ENCODE measurements at regions not wholly inside any gene's neighbourhood (a gene's known extent, or its start where the extent isn't known, plus 50 kb on each side); places are given as distances from the start of the nearest gene placed in this dataset.

DNA sequence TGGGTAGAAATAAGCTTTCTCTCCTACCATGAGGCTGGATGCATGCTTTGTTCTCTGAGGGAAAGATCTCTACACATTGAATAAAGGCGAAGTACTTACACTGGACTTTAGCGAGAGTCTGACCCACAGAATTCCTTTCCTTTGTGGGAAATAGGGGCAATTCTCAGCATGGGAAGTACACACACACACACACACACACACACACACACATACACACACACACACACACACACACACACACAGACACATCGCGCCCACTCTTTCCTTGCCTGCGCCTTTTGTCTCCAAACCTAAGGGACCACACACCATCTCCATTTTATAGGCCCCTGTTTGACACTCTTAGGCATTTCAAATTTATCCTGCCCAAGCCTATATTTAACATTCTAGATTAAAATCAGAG, 83.8 kb downstream of the LUZP4 start:
- Histone ChIP-seq H3K4me1 (ENCODE audit: insufficient read depth, low read length) (peaks cover 10% of the 10 kb centered on the region), H4K20me1 (ENCODE audit: insufficient read depth, low read length) (no peaks in the 10 kb centered on the region), H3K27me3 (ENCODE audit: insufficient read depth, low read length) (peaks cover 3% of the 10 kb centered on the region), H3K27ac (ENCODE audit: low read depth, low read length) (no peak overlapping the region), H3K4me2 (ENCODE audit: insufficient read depth, low read length) (no peak overlapping the region), H2AFZ (ENCODE audit: low read length) (no peak overlapping the region), H3K9me3 (ENCODE audit: low read depth, low read length) (peaks cover 2% of the 10 kb centered on the region), H3K4me3 (ENCODE audit: insufficient read depth, low read length) (no peak overlapping the region), H3K36me3 (ENCODE audit: insufficient read depth, low read length) (no peaks in the 10 kb centered on the region), H3K79me2 (ENCODE audit: insufficient read depth, low read length) (no peaks in the 10 kb centered on the region)
- DNase-seq (ENCODE audit: insufficient read length, low spot score, missing footprints) = no peak
- TF ChIP-seq, protein P1, sequence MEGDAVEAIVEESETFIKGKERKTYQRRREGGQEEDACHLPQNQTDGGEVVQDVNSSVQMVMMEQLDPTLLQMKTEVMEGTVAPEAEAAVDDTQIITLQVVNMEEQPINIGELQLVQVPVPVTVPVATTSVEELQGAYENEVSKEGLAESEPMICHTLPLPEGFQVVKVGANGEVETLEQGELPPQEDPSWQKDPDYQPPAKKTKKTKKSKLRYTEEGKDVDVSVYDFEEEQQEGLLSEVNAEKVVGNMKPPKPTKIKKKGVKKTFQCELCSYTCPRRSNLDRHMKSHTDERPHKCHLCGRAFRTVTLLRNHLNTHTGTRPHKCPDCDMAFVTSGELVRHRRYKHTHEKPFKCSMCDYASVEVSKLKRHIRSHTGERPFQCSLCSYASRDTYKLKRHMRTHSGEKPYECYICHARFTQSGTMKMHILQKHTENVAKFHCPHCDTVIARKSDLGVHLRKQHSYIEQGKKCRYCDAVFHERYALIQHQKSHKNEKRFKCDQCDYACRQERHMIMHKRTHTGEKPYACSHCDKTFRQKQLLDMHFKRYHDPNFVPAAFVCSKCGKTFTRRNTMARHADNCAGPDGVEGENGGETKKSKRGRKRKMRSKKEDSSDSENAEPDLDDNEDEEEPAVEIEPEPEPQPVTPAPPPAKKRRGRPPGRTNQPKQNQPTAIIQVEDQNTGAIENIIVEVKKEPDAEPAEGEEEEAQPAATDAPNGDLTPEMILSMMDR (IDR thresholded peaks at IDR 0.05; ENCODE audit: extremely low read depth, low read depth, low read length) = no peak

DNA sequence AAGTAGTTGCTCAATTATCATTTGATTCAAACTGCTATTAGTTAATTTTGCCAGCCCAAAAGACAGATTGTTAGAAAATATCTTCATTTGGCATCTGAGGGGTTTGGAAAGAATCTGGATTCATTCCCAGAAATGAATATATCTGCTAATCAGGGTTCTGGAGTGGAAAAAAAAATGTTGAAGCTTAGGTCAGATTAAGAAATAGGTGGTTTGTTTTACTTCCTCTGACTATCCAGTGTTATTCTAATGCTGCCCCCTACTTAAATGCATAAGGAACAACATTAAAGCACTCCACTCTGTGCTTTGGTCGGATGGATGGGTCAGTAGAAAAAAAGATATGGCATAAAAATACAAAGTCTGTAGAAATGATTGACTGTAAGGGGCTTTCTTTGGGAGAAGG, 89.0 kb downstream of the LUZP4 start:
- no peaks in the 10 kb centered on the region for H4K20me1 ChIP-seq (ENCODE audit: insufficient read depth, low read length)
- H3K27me3 ChIP-seq (ENCODE audit: insufficient read depth, low read length) = peaks cover 10% of the 10 kb centered on the region
- TF ChIP-seq, protein P1 (IDR thresholded peaks at IDR 0.05; ENCODE audit: extremely low read depth, low read depth, low read length) = peak; percentile 11

DNA sequence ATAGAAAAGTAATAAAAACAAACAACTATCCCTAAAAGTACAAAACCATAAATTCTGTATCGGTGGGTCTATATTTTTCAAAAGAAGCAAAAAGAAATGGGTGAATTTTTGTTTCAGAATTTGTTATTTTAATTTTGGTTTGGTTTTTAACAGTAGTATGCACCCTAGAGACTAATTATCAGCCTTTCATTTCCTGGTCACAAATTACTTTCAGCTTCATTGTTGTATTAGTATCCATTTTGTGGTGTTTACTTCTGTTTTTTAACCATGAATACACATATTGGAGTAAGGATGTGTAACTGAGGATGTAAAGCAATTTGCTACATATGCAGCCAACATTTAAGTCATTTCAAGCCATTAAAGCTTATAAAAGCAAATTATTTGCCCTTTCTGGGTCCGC, 97.8 kb downstream of the LUZP4 start:
- TF ChIP-seq, protein P1 (IDR thresholded peaks at IDR 0.05; ENCODE audit: extremely low read depth, low read depth, low read length) = no peak
- Histone ChIP-seq H3K36me3 (ENCODE audit: insufficient read depth, low read length) (no peaks in the 10 kb centered on the region), H3K79me2 (ENCODE audit: insufficient read depth, low read length) (no peaks in the 10 kb centered on the region), H2AFZ (ENCODE audit: low read length) (no peak overlapping the region), H3K4me2 (ENCODE audit: insufficient read depth, low read length) (no peak overlapping the region), H3K27ac (ENCODE audit: low read depth, low read length) (no peak overlapping the region), H3K9me3 (ENCODE audit: low read depth, low read length) (no peaks in the 10 kb centered on the region), H3K27me3 (ENCODE audit: insufficient read depth, low read length) (peaks cover 3% of the 10 kb centered on the region), H3K4me3 (ENCODE audit: insufficient read depth, low read length) (no peak overlapping the region), H4K20me1 (ENCODE audit: insufficient read depth, low read length) (no peaks in the 10 kb centered on the region), H3K4me1 (ENCODE audit: insufficient read depth, low read length) (no peaks in the 10 kb centered on the region)
- DNase-seq (ENCODE audit: insufficient read length, low spot score, missing footprints) = no peak

More for the DNA sequence above, 89.0 kb downstream of the LUZP4 start:
- no peak overlapping the region for H3K27ac ChIP-seq (ENCODE audit: low read depth, low read length)
- DNase-seq (ENCODE audit: insufficient read length, low spot score, missing footprints) = no peak
- H3K79me2 ChIP-seq (ENCODE audit: insufficient read depth, low read length) = no peaks in the 10 kb centered on the region
- H3K4me1 ChIP-seq (ENCODE audit: insufficient read depth, low read length) = no peaks in the 10 kb centered on the region
- no peak overlapping the region for H3K4me2 ChIP-seq (ENCODE audit: insufficient read depth, low read length)
- no peaks in the 10 kb centered on the region for H3K36me3 ChIP-seq (ENCODE audit: insufficient read depth, low read length)
- no peak overlapping the region for H2AFZ ChIP-seq (ENCODE audit: low read length)
- no peak overlapping the region for H3K4me3 ChIP-seq (ENCODE audit: insufficient read depth, low read length)
- H3K9me3 ChIP-seq (ENCODE audit: low read depth, low read length) = peaks cover 2% of the 10 kb centered on the region

DNA sequence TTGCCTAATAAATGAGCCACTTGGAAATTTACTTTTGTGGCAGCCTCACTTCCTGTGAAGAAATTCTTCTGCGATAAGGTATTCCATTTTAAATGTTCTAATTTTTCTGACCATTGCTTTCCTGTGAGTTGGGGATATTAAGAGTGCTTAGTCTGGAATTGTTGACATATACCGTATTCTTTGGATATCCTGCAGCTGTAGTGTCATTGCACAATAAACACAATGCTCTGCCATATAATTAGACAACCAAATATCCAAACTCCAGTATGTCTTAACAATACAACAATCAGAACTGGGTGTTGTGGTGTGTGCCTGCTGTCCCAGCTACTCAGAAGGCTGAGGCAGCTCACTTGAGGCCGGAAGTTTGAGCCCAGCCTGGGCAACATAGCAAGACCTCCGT, 99.4 kb downstream of the LUZP4 start:
- Histone ChIP-seq H4K20me1 (ENCODE audit: insufficient read depth, low read length) (no peaks in the 10 kb centered on the region), H3K36me3 (ENCODE audit: insufficient read depth, low read length) (no peaks in the 10 kb centered on the region), H3K4me1 (ENCODE audit: insufficient read depth, low read length) (no peaks in the 10 kb centered on the region), H3K9me3 (ENCODE audit: low read depth, low read length) (no peaks in the 10 kb centered on the region), H3K4me2 (ENCODE audit: insufficient read depth, low read length) (no peak overlapping the region), H2AFZ (ENCODE audit: low read length) (no peak overlapping the region), H3K27me3 (ENCODE audit: insufficient read depth, low read length) (no peaks in the 10 kb centered on the region), H3K27ac (ENCODE audit: low read depth, low read length) (no peak overlapping the region), H3K4me3 (ENCODE audit: insufficient read depth, low read length) (no peak overlapping the region), H3K79me2 (ENCODE audit: insufficient read depth, low read length) (no peaks in the 10 kb centered on the region)
- no peak for DNase-seq (ENCODE audit: insufficient read length, low spot score, missing footprints)
- TF ChIP-seq, protein P1 (IDR thresholded peaks at IDR 0.05; ENCODE audit: extremely low read depth, low read depth, low read length) = no peak

Measured in osteoblast (primary cell).